NCI-H2029 (cell line): ENCODE measurements at regions not wholly inside any gene's neighbourhood (a gene's known extent, or its start where the extent isn't known, plus 50 kb on each side); places are given as distances from the start of the nearest gene placed in this dataset.

Experiments
- DNase-seq: peaks from one replicate; lab custom pipeline; 2025; lab: John Stamatoyannopoulos, UW

- DNase-seq: no peak
Measured at GRCh38 chr6:170030284-170030815, 260.5 kb downstream of the DLL1 start.

- DNase-seq: no peak
Measured at GRCh38 chr6:170029416-170030283, 261.2 kb downstream of the DLL1 start.

- DNase-seq: no peak
Measured at GRCh38 chr6:170028629-170029345, 262.1 kb downstream of the DLL1 start.

GRCh38 chr6:170027647-170028043 lies 263.2 kb downstream of the DLL1 start:
- no peak for DNase-seq

- DNase-seq: no peak
Measured at GRCh38 chr6:170026751-170027646, 263.9 kb downstream of the DLL1 start.

- peak; percentile 89 for DNase-seq
Measured at GRCh38 chr6:170025935-170026750, 264.7 kb downstream of the DLL1 start.

- DNase-seq: peak; percentile 96
Measured at GRCh38 chr6:170025341-170025911, 265.5 kb downstream of the DLL1 start.

GRCh38 chr6:170024940-170025339 lies 265.9 kb downstream of the DLL1 start:
- DNase-seq: peak; percentile 90

- no peak for DNase-seq
Measured at GRCh38 chr6:170023620-170024521, 267.0 kb downstream of the DLL1 start.

- no peak for DNase-seq
Measured at GRCh38 chr6:170022827-170023619, 267.9 kb downstream of the DLL1 start.

- no peak for DNase-seq
Measured at GRCh38 chr6:170022291-170022722, 268.6 kb downstream of the DLL1 start.

GRCh38 chr6:170021579-170021978 lies 269.3 kb downstream of the DLL1 start:
- no peak for DNase-seq

- no peak for DNase-seq
Measured at GRCh38 chr6:170019818-170020583, 268.6 kb downstream of the ERMARD start.

GRCh38 chr6:170018936-170019817 lies 267.8 kb downstream of the ERMARD start:
- no peak for DNase-seq

GRCh38 chr6:170018422-170018935 lies 267.1 kb downstream of the ERMARD start:
- no peak for DNase-seq

GRCh38 chr6:170017603-170018320 lies 266.3 kb downstream of the ERMARD start:
- DNase-seq: no peak
